ENCODE measurements at regions not wholly inside any gene's neighbourhood (a gene's known extent, or its start where the extent isn't known, plus 50 kb on each side); places are given as distances from the start of the nearest gene placed in this dataset.
"Not testable (repeated sequence)": the region's sequence is repeated elsewhere in the genome, so short reads cannot be mapped to it uniquely, and the experiment has no call there.

GRCh38 chr14:105901226-105901625 is 374.8 kb downstream of the TMEM121 start:
- intact Hi-C loops (cut with DNase I; ENCODE audit: low total_unique reads) = no loop called here
- no peaks in the 10 kb centered on the region for H3K36me3 ChIP-seq
- H3K4me1 ChIP-seq = no peaks in the 10 kb centered on the region
- H3K27ac ChIP-seq = no peak overlapping the region
- H3K9me3 ChIP-seq = no peaks in the 10 kb centered on the region
- WGBS, 5 donors = 79 to 90% (median 81%) methylated on average over 5 to 10 of the region's 10 CpGs
- TF ChIP-seq POLR2A (IDR thresholded peaks at IDR 0.05) (no peak), POLR2AphosphoS5 (IDR thresholded peaks at IDR 0.05) (no peak), EP300 (IDR thresholded peaks at IDR 0.05) (no peak), CTCF (IDR thresholded peaks at IDR 0.05) (no peak)
- no peak for DNase-seq
- H3K27me3 ChIP-seq = peaks cover 0 to 21% (median 0%) of the 10 kb centered on the region in 3 donors
- H3K4me3 ChIP-seq = no peak overlapping the region

GRCh38 chr14:105902131-105902898 is 375.9 kb downstream of the TMEM121 start:
- no peak overlapping the region for H3K27ac ChIP-seq
- peaks cover 0 to 6% (median 0%) of the 10 kb centered on the region in 4 donors for H3K9me3 ChIP-seq
- TF ChIP-seq EP300 (IDR thresholded peaks at IDR 0.05) = no peak
- no peak for TF ChIP-seq POLR2A (IDR thresholded peaks at IDR 0.05)
- no peak for TF ChIP-seq CTCF (IDR thresholded peaks at IDR 0.05)
- no peak for TF ChIP-seq POLR2AphosphoS5 (IDR thresholded peaks at IDR 0.05)
- no peaks in the 10 kb centered on the region for H3K4me1 ChIP-seq
- no peak for DNase-seq
- WGBS, 5 donors = 74 to 89% (median 79%) methylated on average over 4 to 15 of the region's 15 CpGs
- intact Hi-C loops (cut with DNase I; ENCODE audit: low total_unique reads) = no loop called here
- H3K27me3 ChIP-seq = peaks cover 0 to 21% (median 0%) of the 10 kb centered on the region in 3 donors
- no peak overlapping the region for H3K4me3 ChIP-seq
- no peaks in the 10 kb centered on the region for H3K36me3 ChIP-seq

GRCh38 chr14:105902899-105903165 is 376.4 kb downstream of the TMEM121 start:
- peaks cover 0 to 21% (median 0%) of the 10 kb centered on the region in 3 donors for H3K27me3 ChIP-seq
- H3K36me3 ChIP-seq; H3K4me1 ChIP-seq; H3K9me3 ChIP-seq; intact Hi-C loops (cut with DNase I; ENCODE audit: low total_unique reads); H3K4me3 ChIP-seq; H3K27ac ChIP-seq; DNase-seq: not testable (repeated sequence)
- WGBS, 5 donors = 59 to 79% (median 70%) methylated on average over 4 to 9 of the region's 9 CpGs

- Histone ChIP-seq H3K4me3 (no peak overlapping the region), H3K27me3 (peaks cover 0 to 30% (median 0%) of the 10 kb centered on the region in 3 donors), H3K36me3 (no peaks in the 10 kb centered on the region), H3K4me1 (no peaks in the 10 kb centered on the region), H3K9me3 (peaks cover 0 to 7% (median 0%) of the 10 kb centered on the region in 4 donors), H3K27ac (no peak overlapping the region)
- WGBS, 5 donors = 74 to 89% (median 87%) methylated on average over 6 to 9 of the region's 9 CpGs; no CpG with 5 or more reads in 1 of the 5 donors
- intact Hi-C loops (cut with DNase I; ENCODE audit: low total_unique reads) = no loop called here
- no peak for TF ChIP-seq CTCF (IDR thresholded peaks at IDR 0.05)
- TF ChIP-seq POLR2AphosphoS5 (IDR thresholded peaks at IDR 0.05) = no peak
- no peak for TF ChIP-seq EP300 (IDR thresholded peaks at IDR 0.05)
- TF ChIP-seq POLR2A (IDR thresholded peaks at IDR 0.05) = no peak
- no peak for DNase-seq
Observed at GRCh38 chr14:105903971-105904370, 377.6 kb downstream of the TMEM121 start.

- Histone ChIP-seq H3K27me3 (peaks cover 0 to 30% (median 0%) of the 10 kb centered on the region in 3 donors), H3K36me3 (no peaks in the 10 kb centered on the region), H3K9me3 (peaks cover 0 to 7% (median 0%) of the 10 kb centered on the region in 4 donors), H3K4me3 (no peak overlapping the region), H3K27ac (no peak overlapping the region), H3K4me1 (no peaks in the 10 kb centered on the region)
- no peak for DNase-seq
- TF ChIP-seq POLR2A (IDR thresholded peaks at IDR 0.05) (no peak), POLR2AphosphoS5 (IDR thresholded peaks at IDR 0.05) (no peak), EP300 (IDR thresholded peaks at IDR 0.05) (no peak), CTCF (IDR thresholded peaks at IDR 0.05) (no peak)
- intact Hi-C loops (cut with DNase I; ENCODE audit: low total_unique reads) = no loop called here
- 60 to 77% (median 72%) methylated on average over 6 to 11 of the region's 11 CpGs for WGBS, 5 donors
Observed at GRCh38 chr14:105904379-105904778, 378.0 kb downstream of the TMEM121 start.

Data from stomach (tissue), 8 donors.